SK-N-SH (cell line): ENCODE measurements at regions not wholly inside any gene's neighbourhood (a gene's known extent, or its start where the extent isn't known, plus 50 kb on each side); places are given as distances from the start of the nearest gene placed in this dataset.

Experiments used
- CTCF ChIA-PET: fragments of 300-600, 350-600 bp; formaldehyde crosslinking; extraction: SDS; loops from one replicate; lab custom pipeline; 2021; lab: Yijun Ruan, JAX
- POLR2A ChIA-PET: fragments of 350-600 bp; sonication (Branson Sonifier 250); formaldehyde crosslinking; extraction: SDS; loops from one replicate; lab custom pipeline; 2020; ENCODE audit warnings: antibody characterized with exemption, inconsistent platforms; lab: Yijun Ruan, JAX
- DNase-seq: peaks from one replicate; pipeline ENCODE4 v3.0.0; 2012
- H2AFZ ChIP-seq: fragments of 200-600 bp; sonication (generic); 2 replicates; pipeline ENCODE4 v1.8.1; 2016; ENCODE audit warnings: antibody characterized with exemption, mild to moderate bottlenecking, low read depth
- H3F3A ChIP-seq: fragments of 200-600 bp; sonication (generic); replicated peaks from 2 replicates; pipeline ENCODE3; 2016; ENCODE audit warnings: antibody characterized with exemption, mild to moderate bottlenecking; ENCODE audit not compliant: insufficient read depth
- H3K27ac ChIP-seq, 2 experiments: fragments of 200-500 bp in 1 of 2; fragments of 200-600 bp in 1 of 2; sonication (Bioruptor generic) in 1 of 2; sonication (generic), shearing (Covaris generic) in 1 of 2; 2 replicates each; pipeline versions ENCODE4 v1.5.1 to v1.6.1; 2014 to 2016; ENCODE audit warnings: low read depth in 2 of 2, inconsistent platforms in 1 of 2, low read length in 1 of 2, mild to moderate bottlenecking in 1 of 2, mixed read lengths in 1 of 2
- H3K27me3 ChIP-seq: fragments of 200-600 bp; sonication (generic), shearing (Covaris generic); 2 replicates; pipeline ENCODE4 v1.6.1; 2016; ENCODE audit warnings: mixed run types; ENCODE audit not compliant: insufficient read depth
- H3K36me3 ChIP-seq, 2 experiments: fragments of 200-500 bp in 1 of 2; fragments of 200-600 bp in 1 of 2; sonication (Bioruptor generic) in 1 of 2; sonication (generic) in 1 of 2; replicated peaks in 1 of 2; 2 replicates each; pipeline versions ENCODE3 to v1.5.1; 2014 to 2016; ENCODE audit warnings: low read length in 1 of 2, mild to moderate bottlenecking in 1 of 2; ENCODE audit not compliant: insufficient read depth in 2 of 2, control insufficient read depth in 1 of 2
- H3K4me1 ChIP-seq, 2 experiments: fragments of 200-500 bp in 1 of 2; fragments of 200-600 bp in 1 of 2; sonication (Bioruptor generic) in 1 of 2; sonication (generic), shearing (Covaris generic) in 1 of 2; 2 replicates each; pipeline versions ENCODE4 v1.5.1 to v1.6.1; 2014 to 2016; ENCODE audit warnings: low read depth in 1 of 2, low read length in 1 of 2, mixed run types in 1 of 2; ENCODE audit not compliant: insufficient read depth in 2 of 2, control insufficient read depth in 1 of 2
- H3K4me2 ChIP-seq: fragments of 200-600 bp; sonication (generic), shearing (Covaris generic); 2 replicates; pipeline ENCODE4 v1.6.1; 2017; ENCODE audit warnings: mixed run types
- H3K4me3 ChIP-seq, 2 experiments: fragments of 200-500 bp in 1 of 2; fragments of 200-600 bp in 1 of 2; sonication (Bioruptor generic) in 1 of 2; sonication (generic), shearing (Covaris generic) in 1 of 2; 2 replicates each; pipeline versions ENCODE4 v1.5.1 to v1.8.1; 2014 to 2016; ENCODE audit warnings: low read depth in 2 of 2, inconsistent platforms in 1 of 2, low read length in 1 of 2, mild to moderate bottlenecking in 1 of 2, mixed read lengths in 1 of 2, moderate library complexity in 1 of 2
- H3K79me2 ChIP-seq: fragments of 200-600 bp; sonication (generic); 2 replicates; pipeline ENCODE4 v1.8.1; 2017; ENCODE audit warnings: mild to moderate bottlenecking; ENCODE audit not compliant: insufficient read depth
- H3K9ac ChIP-seq: fragments of 200-600 bp; sonication (generic); 2 replicates; pipeline ENCODE4 v1.6.1; 2017; ENCODE audit warnings: mixed run types
- H3K9me2 ChIP-seq: fragments of 200-600 bp; sonication (generic); 2 replicates; pipeline ENCODE4 v1.6.1; 2017; ENCODE audit warnings: mixed run types
- H3K9me3 ChIP-seq: fragments of 200-600 bp; sonication (generic); 2 replicates; pipeline ENCODE4 v1.6.1; 2017; ENCODE audit warnings: mixed run types, mild to moderate bottlenecking, moderate library complexity
- H4K20me1 ChIP-seq: fragments of 200-600 bp; sonication (generic); 2 replicates; pipeline ENCODE4 v1.6.1; 2017; ENCODE audit warnings: mild to moderate bottlenecking, mixed run types; ENCODE audit not compliant: insufficient read depth
- CHD2 ChIP-seq: fragments of 150-350 bp; IDR thresholded peaks from 2 replicates; pipeline ENCODE4 v1.6.1; 2018; ENCODE audit warnings: low read length; ENCODE audit not compliant: partially characterized antibody
- CTCF ChIP-seq: fragments of 200-600 bp; sonication (generic); IDR thresholded peaks from 2 replicates; pipeline ENCODE4 v1.6.1; 2017; ENCODE audit warnings: antibody characterized with exemption, mild to moderate bottlenecking, moderate library complexity
- ELF1 ChIP-seq: IDR thresholded peaks from 2 replicates; pipeline ENCODE4 v1.4.0; 2012
- FOSL2 ChIP-seq: IDR thresholded peaks from 2 replicates; pipeline ENCODE4 v1.4.0; 2012; ENCODE audit warnings: low read depth, mild to moderate bottlenecking, moderate library complexity, borderline replicate concordance
- FOXJ3 ChIP-seq: sonication (generic); formaldehyde crosslinking; IDR thresholded peaks from 2 replicates; pipeline ENCODE4 v1.5.1; 2020; ENCODE audit warnings: mild to moderate bottlenecking, missing genetic modification reagents
- GATA2 ChIP-seq: sonication (generic); formaldehyde crosslinking; IDR thresholded peaks from 2 replicates; pipeline ENCODE4 v1.5.0; 2020; ENCODE audit warnings: mild to moderate bottlenecking, missing genetic modification reagents
- MAX ChIP-seq: IDR thresholded peaks from 2 replicates; pipeline ENCODE4 v1.4.0; 2012; ENCODE audit warnings: low read depth
- PBX3 ChIP-seq: IDR thresholded peaks from 2 replicates; pipeline ENCODE4; 2012
- POLR2AphosphoS5 ChIP-seq: IDR thresholded peaks from 2 replicates; pipeline ENCODE4 v1.6.1; 2012; ENCODE audit warnings: low read depth, low read length
- RAD21 ChIP-seq: IDR thresholded peaks from 2 replicates; pipeline ENCODE4 v1.6.1; 2012; ENCODE audit warnings: mild to moderate bottlenecking, low read length
- REST ChIP-seq: IDR thresholded peaks from 2 replicates; pipeline ENCODE4 v1.6.1; 2012; ENCODE audit warnings: mild to moderate bottlenecking, low read depth, low read length, moderate library complexity
- SMC3 ChIP-seq: IDR thresholded peaks from 2 replicates; pipeline ENCODE4 v1.6.1; 2012; ENCODE audit warnings: low read depth, low read length, improper control_type of control experiment
- USF1 ChIP-seq: IDR thresholded peaks from 2 replicates; pipeline ENCODE4 v1.4.0; 2012; ENCODE audit warnings: low read depth, borderline replicate concordance
- WGBS: methylation state at CpG from one replicate; pipeline ENCODE4 v1.1.6; 2017; ENCODE audit warnings: low lambda C conversion rate; 5-methylcytosine and 5-hydroxymethylcytosine counted together
- TF ChIP-seq, protein P1 (sequence below): fragments of 150-350 bp; IDR thresholded peaks from 2 replicates; pipeline ENCODE4 v1.6.1; 2016; ENCODE audit warnings: mild to moderate bottlenecking, low read depth, low read length

GRCh38 chr21:20353351-20353750 lies 644.9 kb upstream of the NCAM2 start:
- ChIA-PET POLR2A (no interaction called here), CTCF (interaction anchor here (1.4 kb wide), 1 partner anchor 12 kb away, joined by 4 read pairs; no protein-coding TSS in a partner anchor)
- no peak for TF ChIP-seq SMC3
- no peak for TF ChIP-seq CHD2
- no peak for TF ChIP-seq POLR2AphosphoS5
- no peak for TF ChIP-seq FOXJ3 (CRISPR knock-in tag)
- TF ChIP-seq ELF1 = no peak
- no peak for TF ChIP-seq FOSL2
- TF ChIP-seq GATA2 (CRISPR knock-in tag) = no peak
- TF ChIP-seq MAX = no peak
- no peak for TF ChIP-seq USF1
- TF ChIP-seq RAD21 = no peak
- TF ChIP-seq PBX3 = no peak
- no peak for TF ChIP-seq CTCF
- TF ChIP-seq, protein P1, sequence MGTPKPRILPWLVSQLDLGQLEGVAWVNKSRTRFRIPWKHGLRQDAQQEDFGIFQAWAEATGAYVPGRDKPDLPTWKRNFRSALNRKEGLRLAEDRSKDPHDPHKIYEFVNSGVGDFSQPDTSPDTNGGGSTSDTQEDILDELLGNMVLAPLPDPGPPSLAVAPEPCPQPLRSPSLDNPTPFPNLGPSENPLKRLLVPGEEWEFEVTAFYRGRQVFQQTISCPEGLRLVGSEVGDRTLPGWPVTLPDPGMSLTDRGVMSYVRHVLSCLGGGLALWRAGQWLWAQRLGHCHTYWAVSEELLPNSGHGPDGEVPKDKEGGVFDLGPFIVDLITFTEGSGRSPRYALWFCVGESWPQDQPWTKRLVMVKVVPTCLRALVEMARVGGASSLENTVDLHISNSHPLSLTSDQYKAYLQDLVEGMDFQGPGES = no peak
- TF ChIP-seq REST = no peak

More at GRCh38 chr21:20353351-20353750, 644.9 kb upstream of the NCAM2 start:
- Histone ChIP-seq H2AFZ (no peak overlapping the region), H3F3A (no peaks in the 10 kb centered on the region), H3K4me1 (no peaks in the 10 kb centered on the region), H3K27ac (no peak overlapping the region), H3K36me3 (no peaks in the 10 kb centered on the region), H3K9ac (no peak overlapping the region), H3K27me3 (no peaks in the 10 kb centered on the region), H3K9me2 (no peaks in the 10 kb centered on the region), H3K4me3 (no peak overlapping the region), H3K9me3 (no peaks in the 10 kb centered on the region), H3K79me2 (no peaks in the 10 kb centered on the region), H4K20me1 (no peaks in the 10 kb centered on the region), H3K4me2 (no peak overlapping the region)
- WGBS = 0% methylated on average over 2 of the region's 2 CpGs
- DNase-seq = no peak
